K562 (cell line): ENCODE measurements at regions not wholly inside any gene's neighbourhood (a gene's known extent, or its start where the extent isn't known, plus 50 kb on each side); places are given as distances from the start of the nearest gene placed in this dataset.

Experiments used
- ATAC-seq: fragments of 200-7000 bp; cut with Tn5 transposase; 3 replicates; pipeline ENCODE4 v1.9.1; 2020; ENCODE audit warnings: moderate library complexity
- BruUV-seq: library from RNA; stranded (reverse); fragments of 400-500 nt; replicated peaks from 2 replicates; lab custom pipeline; 2021; lab: Mats Ljungman, UMichigan
- CTCF ChIA-PET: fragments of 300-600 bp; formaldehyde crosslinking; extraction: SDS; loops from one replicate; lab custom pipeline; 2021; ENCODE audit warnings: low intra/inter-chr PET ratio; lab: Yijun Ruan, JAX
- POLR2A ChIA-PET: fragments of 300-600, 350-650 bp; sonication (Branson Sonifier 250); formaldehyde crosslinking; extraction: SDS; loops from one replicate; lab custom pipeline; 2021; ENCODE audit warnings: antibody characterized with exemption, inconsistent platforms; lab: Yijun Ruan, JAX
- DNase-seq, 4 experiments: peaks; one replicate each; pipeline versions ENCODE4 v3.0.0 to v3.0.0-alpha.2; 2011 to 2018; ENCODE audit warnings: low spot score in 3 of 4, mixed read lengths in 3 of 4; ENCODE audit errors: extremely low read depth in 1 of 4
- FAIRE-seq: peaks from 2 replicates; lab custom pipeline; 2011; peaks lifted over from hg19 to GRCh38; lab: Jason Lieb, UNC
- H2AFZ ChIP-seq: 2 replicates; pipeline ENCODE4 v1.6.0; 2011; ENCODE audit warnings: low read depth, low read length, control low read depth, inconsistent platforms
- H3K27ac ChIP-seq: fragments of 200-600 bp; 3 replicates; pipeline ENCODE4 v1.8.0; 2011; ENCODE audit warnings: low read depth, mild to moderate bottlenecking, control low read depth, inconsistent platforms, low read length, moderate library complexity, mixed read lengths; ENCODE audit errors: extremely low read depth
- H3K27me3 ChIP-seq, 2 experiments: fragments of 300-600 bp in 1 of 2; 2 replicates in 1 of 2; 3 replicates in 1 of 2; pipeline versions ENCODE4 v1.6.0 to v1.8.0; 2011; ENCODE audit warnings: inconsistent platforms in 2 of 2, low read length in 2 of 2, mild to moderate bottlenecking in 1 of 2, mixed read lengths in 1 of 2, moderate library complexity in 1 of 2; ENCODE audit not compliant: control insufficient read depth in 2 of 2, insufficient read depth in 2 of 2
- H3K36me3 ChIP-seq: fragments of 300-600 bp; 3 replicates; pipeline ENCODE4 v1.8.0; 2011; ENCODE audit warnings: mild to moderate bottlenecking, low read length, inconsistent platforms; ENCODE audit not compliant: control insufficient read depth, insufficient read depth
- H3K4me1 ChIP-seq, 2 experiments: fragments of 200-600 bp in 1 of 2; replicated peaks in 1 of 2; 2 replicates in 1 of 2; 3 replicates in 1 of 2; pipeline versions ENCODE4 v1.5.1 to v1.8.0; 2011; ENCODE audit warnings: inconsistent platforms in 2 of 2, low read length in 2 of 2, mild to moderate bottlenecking in 1 of 2, mixed read lengths in 1 of 2, moderate library complexity in 1 of 2; ENCODE audit not compliant: control insufficient read depth in 2 of 2, insufficient read depth in 2 of 2
- H3K4me2 ChIP-seq: 2 replicates; pipeline ENCODE4 v1.6.1; 2011; ENCODE audit warnings: low read length, control low read depth, inconsistent platforms, mixed read lengths; ENCODE audit not compliant: insufficient read depth
- H3K4me3 ChIP-seq: fragments of 200-600 bp; sonication (generic), shearing (Covaris generic); 2 replicates; pipeline ENCODE4 v1.5.1; 2016; ENCODE audit warnings: control low read depth, inconsistent platforms
- H3K79me2 ChIP-seq: fragments of 200-600 bp; 3 replicates; pipeline ENCODE4 v1.8.0; 2011; ENCODE audit warnings: low read length, inconsistent platforms; ENCODE audit not compliant: control insufficient read depth, insufficient read depth
- H3K9ac ChIP-seq, 2 experiments: 2 replicates each; pipeline versions ENCODE4 v1.6.0 to v1.6.1; 2011; ENCODE audit warnings: low read depth in 2 of 2, low read length in 2 of 2, control low read depth in 1 of 2, inconsistent platforms in 1 of 2, mild to moderate bottlenecking in 1 of 2, mixed read lengths in 1 of 2; ENCODE audit not compliant: insufficient read depth in 1 of 2
- H3K9me1 ChIP-seq: one replicate; pipeline ENCODE4 v1.6.0; 2011; ENCODE audit warnings: inconsistent platforms, mild to moderate bottlenecking, low read length, moderate library complexity; ENCODE audit not compliant: control insufficient read depth, insufficient read depth
- H3K9me3 ChIP-seq: replicated peaks from 2 replicates; pipeline ENCODE4 v1.5.1; 2011; ENCODE audit warnings: low read depth, low read length, inconsistent platforms; ENCODE audit not compliant: control insufficient read depth, insufficient read depth
- H4K20me1 ChIP-seq: replicated peaks from 2 replicates; pipeline ENCODE4 v1.6.1; 2011; ENCODE audit warnings: low read length, inconsistent platforms, mixed read lengths; ENCODE audit not compliant: control insufficient read depth, insufficient read depth
- BRD9 ChIP-seq: fragments of 450-650 bp; IDR thresholded peaks from 2 replicates; pipeline ENCODE4 v1.6.1; 2018; ENCODE audit warnings: low read depth; ENCODE audit not compliant: partially characterized antibody
- CBX1 ChIP-seq: sonication (generic); IDR thresholded peaks from 2 replicates; pipeline ENCODE4 v1.6.1; 2016; ENCODE audit warnings: antibody characterized with exemption, low read depth, mild to moderate bottlenecking
- HSF4 ChIP-seq: fragments of 250-450 bp; sonication (Bioruptor Pico); IDR thresholded peaks from 2 replicates; pipeline ENCODE4 v2.1.2; 2022; ENCODE audit warnings: mild to moderate bottlenecking, moderate library complexity, borderline replicate concordance
- KHSRP ChIP-seq: fragments of 450-650 bp; IDR thresholded peaks from 2 replicates; pipeline ENCODE4 v1.6.1; 2017
- MCM2 ChIP-seq: fragments of 450-650 bp; IDR thresholded peaks from 2 replicates; pipeline ENCODE4 v1.6.1; 2017; ENCODE audit warnings: low read depth, mild to moderate bottlenecking
- RFX1 ChIP-seq: fragments of 450-650 bp; IDR thresholded peaks from 2 replicates; pipeline ENCODE4 v1.6.1; 2016; ENCODE audit warnings: mild to moderate bottlenecking, moderate library complexity
- TEAD2 ChIP-seq: fragments of 450-650 bp; IDR thresholded peaks from 2 replicates; pipeline ENCODE4 v1.6.1; 2016; ENCODE audit warnings: missing genetic modification characterization, control low read depth, missing compliant biosample characterization
- ZSCAN29 ChIP-seq: fragments of 450-650 bp; IDR thresholded peaks from 2 replicates; pipeline ENCODE4 v1.6.1; 2017
- WGBS: fragments of 100-300 bp; shearing (Covaris generic); methylation state at CpG from one replicate; pipeline ENCODE4 v1.1.6; 2016; ENCODE audit warnings: low coverage, mixed read lengths; ENCODE audit not compliant: insufficient coverage; ENCODE audit errors: missing lambda C conversion rate; 5-methylcytosine and 5-hydroxymethylcytosine counted together
- in situ Hi-C: fragments of 300-500 bp; cut with MboI; formaldehyde crosslinking; loops from 4 replicates; pipeline ENCODE4 v1.15.0; 2018; ENCODE audit warnings: inconsistent platforms, mixed read lengths
- intact Hi-C: fragments of 100-400 bp; cut with micrococcal nuclease; formaldehyde crosslinking; loops from 2 replicates; pipeline ENCODE4 v1.14.2; 2022
- TF ChIP-seq, protein P1 (sequence below), 2 experiments: fragments of 450-650 bp in 1 of 2; sonication (generic) in 1 of 2; formaldehyde crosslinking in 1 of 2; IDR thresholded peaks; 2 replicates each; pipeline versions ENCODE4 v1.7.1 to v1.9.0; 2016 to 2022; ENCODE audit warnings: inconsistent platforms in 1 of 2, mild to moderate bottlenecking in 1 of 2, missing genetic modification reagents in 1 of 2

DNA sequence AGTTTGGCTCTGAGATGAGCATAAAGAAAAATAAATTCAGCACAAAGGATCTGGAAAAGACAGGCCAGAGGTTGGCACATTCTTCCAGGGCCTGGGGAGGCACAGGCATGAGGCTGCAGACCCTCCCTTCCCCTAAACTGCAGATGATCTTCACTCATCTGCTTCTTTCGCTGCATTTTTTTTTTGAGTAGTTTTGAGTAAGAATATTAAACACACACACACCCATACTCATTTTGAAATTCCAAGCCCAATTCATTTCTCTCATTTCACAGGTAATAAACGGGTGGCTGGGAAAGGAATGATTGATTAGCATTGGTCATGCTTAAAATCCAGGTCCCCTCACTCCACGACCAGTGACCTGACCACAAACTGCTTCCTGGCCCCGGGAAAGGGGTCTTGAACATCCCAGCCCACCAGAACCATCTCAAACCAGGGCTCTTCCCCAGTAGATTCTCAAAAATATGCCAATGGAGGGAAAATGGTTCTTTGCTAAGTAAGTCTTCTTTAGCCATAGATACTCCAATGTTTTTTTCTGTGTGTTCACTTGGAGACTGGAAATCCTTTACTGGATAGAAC lies 219.6 kb downstream of the ANAPC1 start (continued):
- TF ChIP-seq KHSRP, result no peak
- TF ChIP-seq RFX1, result no peak

DNA sequence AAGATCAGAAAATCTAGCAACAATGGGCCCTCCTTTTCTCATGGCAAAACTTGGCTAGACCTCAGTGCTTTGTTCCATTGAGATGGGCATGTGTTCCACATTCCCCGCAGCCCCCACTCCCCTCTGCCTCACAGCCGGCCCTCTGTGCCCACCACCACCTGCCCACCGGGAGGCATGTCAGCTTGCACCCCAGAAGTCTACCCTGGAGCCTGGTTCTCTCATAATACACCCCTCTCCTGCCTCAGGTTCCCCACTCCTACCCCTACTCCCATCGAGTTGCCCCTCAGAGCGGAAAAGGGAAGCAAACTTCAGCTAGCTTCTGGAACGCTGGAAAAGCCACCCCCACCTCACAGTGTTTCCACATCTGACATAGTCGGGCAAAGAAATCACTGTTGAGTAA lies 219.0 kb downstream of the ANAPC1 start:
- H3K4me3 ChIP-seq, result no peak overlapping the region
- no peaks in the 10 kb centered on the region; the same call in 1 of the 2 replicates for H3K9me3 ChIP-seq
- H3K9ac ChIP-seq, result no peak overlapping the region
- intact Hi-C loops (loop anchor here (5.0 kb wide), 1 partner anchor 548 kb away; no protein-coding TSS in a partner anchor), in situ Hi-C loops (no loop called here)
- no TSS peak for BruUV-seq
- CTCF ChIA-PET, result no interaction called here
- FAIRE-seq (no peak), ATAC-seq (no peak), DNase-seq (no peak)
- 65% methylated on average over 7 of the region's 7 CpGs for WGBS
- H4K20me1 ChIP-seq, result 0 out of 2 replicates have a peak, but pooled peaks cover 3% of the 10 kb centered on the region
- no peaks in the 10 kb centered on the region; the same call in 2 of the 3 replicates for H3K36me3 ChIP-seq
- no peaks in the 10 kb centered on the region for H3K27me3 ChIP-seq
- no peak overlapping the region for H3K27ac ChIP-seq
- no peaks in the 10 kb centered on the region for H3K79me2 ChIP-seq
- POLR2A ChIA-PET, result interaction anchor here (0.6 kb wide), 1 partner anchor 19 kb away, joined by 3 read pairs; no protein-coding TSS in a partner anchor
- no peak overlapping the region for H2AFZ ChIP-seq
- H3K9me1 ChIP-seq, result no peaks in the 10 kb centered on the region
- peaks cover 9 to 17% of the 10 kb centered on the region in 2 experiments; a peak in 4 of 5 replicates for H3K4me1 ChIP-seq
- TF ChIP-seq TEAD2 (no peak), ZSCAN29 (no peak), MCM2 (no peak), BRD9 (no peak), HSF4 (CRISPR knock-in tag) (no peak), CBX1 (no peak)
- TF ChIP-seq, protein P1, sequence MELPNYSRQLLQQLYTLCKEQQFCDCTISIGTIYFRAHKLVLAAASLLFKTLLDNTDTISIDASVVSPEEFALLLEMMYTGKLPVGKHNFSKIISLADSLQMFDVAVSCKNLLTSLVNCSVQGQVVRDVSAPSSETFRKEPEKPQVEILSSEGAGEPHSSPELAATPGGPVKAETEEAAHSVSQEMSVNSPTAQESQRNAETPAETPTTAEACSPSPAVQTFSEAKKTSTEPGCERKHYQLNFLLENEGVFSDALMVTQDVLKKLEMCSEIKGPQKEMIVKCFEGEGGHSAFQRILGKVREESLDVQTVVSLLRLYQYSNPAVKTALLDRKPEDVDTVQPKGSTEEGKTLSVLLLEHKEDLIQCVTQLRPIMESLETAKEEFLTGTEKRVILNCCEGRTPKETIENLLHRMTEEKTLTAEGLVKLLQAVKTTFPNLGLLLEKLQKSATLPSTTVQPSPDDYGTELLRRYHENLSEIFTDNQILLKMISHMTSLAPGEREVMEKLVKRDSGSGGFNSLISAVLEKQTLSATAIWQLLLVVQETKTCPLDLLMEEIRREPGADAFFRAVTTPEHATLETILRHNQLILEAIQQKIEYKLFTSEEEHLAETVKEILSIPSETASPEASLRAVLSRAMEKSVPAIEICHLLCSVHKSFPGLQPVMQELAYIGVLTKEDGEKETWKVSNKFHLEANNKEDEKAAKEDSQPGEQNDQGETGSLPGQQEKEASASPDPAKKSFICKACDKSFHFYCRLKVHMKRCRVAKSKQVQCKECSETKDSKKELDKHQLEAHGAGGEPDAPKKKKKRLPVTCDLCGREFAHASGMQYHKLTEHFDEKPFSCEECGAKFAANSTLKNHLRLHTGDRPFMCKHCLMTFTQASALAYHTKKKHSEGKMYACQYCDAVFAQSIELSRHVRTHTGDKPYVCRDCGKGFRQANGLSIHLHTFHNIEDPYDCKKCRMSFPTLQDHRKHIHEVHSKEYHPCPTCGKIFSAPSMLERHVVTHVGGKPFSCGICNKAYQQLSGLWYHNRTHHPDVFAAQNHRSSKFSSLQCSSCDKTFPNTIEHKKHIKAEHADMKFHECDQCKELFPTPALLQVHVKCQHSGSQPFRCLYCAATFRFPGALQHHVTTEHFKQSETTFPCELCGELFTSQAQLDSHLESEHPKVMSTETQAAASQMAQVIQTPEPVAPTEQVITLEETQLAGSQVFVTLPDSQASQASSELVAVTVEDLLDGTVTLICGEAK (IDR thresholded peaks at IDR 0.05), result no peak
- TF ChIP-seq, protein P1 (CRISPR knock-in tag; IDR thresholded peaks at IDR 0.05), result no peak
- no peak overlapping the region for H3K4me2 ChIP-seq
